ENCODE measurements at regions not wholly inside any gene's neighbourhood (a gene's known extent, or its start where the extent isn't known, plus 50 kb on each side); places are given as distances from the start of the nearest gene placed in this dataset.
A peak's percentile ranks its signal among the peaks of the same experiment; 100 is the strongest.

DNA sequence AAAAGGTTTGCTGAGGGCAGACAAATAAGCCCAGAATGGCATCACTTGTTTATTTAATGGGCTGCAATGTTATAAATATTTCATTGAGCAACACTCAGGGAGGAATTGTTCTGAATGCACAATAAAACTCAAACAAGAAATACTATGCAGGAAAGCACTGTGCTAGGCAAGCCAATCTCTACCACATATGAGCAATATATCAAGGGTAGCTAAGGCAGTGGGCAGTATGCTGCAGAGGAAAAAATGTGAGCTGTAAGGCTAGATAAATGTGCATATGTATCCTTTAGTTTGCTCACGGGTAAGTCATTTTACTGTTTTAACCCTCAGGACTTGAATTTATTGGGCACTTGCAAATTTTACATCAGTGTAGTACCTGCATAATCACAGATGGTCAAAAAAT, 349.6 kb downstream of the CDC14C start:
- no peaks in the 10 kb centered on the region for H3K27me3 ChIP-seq (ENCODE audit: control insufficient read depth in 1 of 2, insufficient read depth in 2 of 2, low read length in 2 of 2)
- WGBS, 2 donors, result 75 to 83% methylated on average over 1 of the region's 1 CpG
- no peak overlapping the region for H3K27ac ChIP-seq (ENCODE audit: low read depth in 2 of 2, low read length in 1 of 2)
- no peaks in the 10 kb centered on the region for H3K4me1 ChIP-seq (ENCODE audit: control insufficient read depth in 2 of 2, insufficient read depth in 2 of 2, low read length in 1 of 2)
- H3K4me3 ChIP-seq (ENCODE audit: low read depth in 1 of 2, low read length in 2 of 2), result no peak overlapping the region
- no peaks in the 10 kb centered on the region for H3K9me3 ChIP-seq (ENCODE audit: control insufficient read depth in 2 of 2, insufficient read depth in 1 of 2, low read depth in 1 of 2, low read length in 1 of 2)
- no peaks in the 10 kb centered on the region for H3K36me3 ChIP-seq (ENCODE audit: control insufficient read depth in 2 of 2, insufficient read depth in 2 of 2, low read length in 1 of 2)

DNA sequence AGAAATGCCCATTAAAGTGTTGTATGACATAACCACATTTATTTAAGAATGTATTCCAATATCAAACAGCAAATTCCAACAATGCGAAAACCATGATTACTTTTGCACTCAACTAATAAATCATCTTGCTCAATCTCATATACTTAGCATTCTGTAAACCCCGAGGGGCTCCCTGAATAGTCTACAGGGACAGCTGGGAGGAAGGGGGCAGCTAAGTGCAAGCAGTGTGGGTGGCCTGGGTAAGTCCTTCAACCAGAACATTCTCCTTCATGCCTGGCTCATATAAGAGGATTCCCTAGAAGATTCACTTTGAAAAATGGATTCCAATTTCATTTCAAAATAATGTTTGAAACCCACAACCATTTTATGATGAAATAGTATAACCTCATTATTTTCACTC, 355.5 kb downstream of the CDC14C start:
- H3K9me3 ChIP-seq (ENCODE audit: control insufficient read depth in 2 of 2, insufficient read depth in 1 of 2, low read depth in 1 of 2, low read length in 1 of 2), result no peaks in the 10 kb centered on the region
- H3K27me3 ChIP-seq (ENCODE audit: control insufficient read depth in 1 of 2, insufficient read depth in 2 of 2, low read length in 2 of 2), result no peaks in the 10 kb centered on the region
- H3K4me3 ChIP-seq (ENCODE audit: low read depth in 1 of 2, low read length in 2 of 2), result no peak overlapping the region
- no peak overlapping the region for H3K27ac ChIP-seq (ENCODE audit: low read depth in 2 of 2, low read length in 1 of 2)
- H3K36me3 ChIP-seq (ENCODE audit: control insufficient read depth in 2 of 2, insufficient read depth in 2 of 2, low read length in 1 of 2), result no peaks in the 10 kb centered on the region
- WGBS, 2 donors, result 52 to 62% methylated on average over 2 of the region's 2 CpGs
- no peaks in the 10 kb centered on the region for H3K4me1 ChIP-seq (ENCODE audit: control insufficient read depth in 2 of 2, insufficient read depth in 2 of 2, low read length in 1 of 2)

DNA sequence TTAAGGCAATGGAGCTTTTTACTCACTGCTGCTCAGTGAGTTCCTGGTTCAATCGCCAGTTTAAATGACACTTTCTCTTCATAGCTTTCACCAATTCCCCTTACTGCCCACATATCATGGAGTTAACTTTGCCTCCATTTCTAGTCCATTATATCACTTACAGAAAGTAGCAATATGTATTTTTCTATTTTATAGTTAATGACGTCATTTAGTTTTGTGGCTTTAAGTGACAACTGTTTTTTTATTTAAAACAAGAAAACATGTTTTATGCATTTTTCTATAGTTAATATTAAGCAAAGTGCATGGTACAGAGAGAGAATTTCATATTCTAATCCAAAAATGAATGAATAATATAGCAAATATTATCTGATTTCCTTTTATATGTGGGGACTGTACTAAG, 363.3 kb downstream of the CDC14C start:
- WGBS, 2 donors, result 89 to 91% methylated on average over 2 of the region's 2 CpGs
- H3K4me3 ChIP-seq (ENCODE audit: low read depth in 1 of 2, low read length in 2 of 2), result no peak overlapping the region
- H3K36me3 ChIP-seq (ENCODE audit: control insufficient read depth in 2 of 2, insufficient read depth in 2 of 2, low read length in 1 of 2), result no peaks in the 10 kb centered on the region
- no peaks in the 10 kb centered on the region for H3K9me3 ChIP-seq (ENCODE audit: control insufficient read depth in 2 of 2, insufficient read depth in 1 of 2, low read depth in 1 of 2, low read length in 1 of 2)
- no peaks in the 10 kb centered on the region for H3K4me1 ChIP-seq (ENCODE audit: control insufficient read depth in 2 of 2, insufficient read depth in 2 of 2, low read length in 1 of 2)
- H3K27me3 ChIP-seq (ENCODE audit: control insufficient read depth in 1 of 2, insufficient read depth in 2 of 2, low read length in 2 of 2), result no peaks in the 10 kb centered on the region
- no peak overlapping the region for H3K27ac ChIP-seq (ENCODE audit: low read depth in 2 of 2, low read length in 1 of 2)

DNA sequence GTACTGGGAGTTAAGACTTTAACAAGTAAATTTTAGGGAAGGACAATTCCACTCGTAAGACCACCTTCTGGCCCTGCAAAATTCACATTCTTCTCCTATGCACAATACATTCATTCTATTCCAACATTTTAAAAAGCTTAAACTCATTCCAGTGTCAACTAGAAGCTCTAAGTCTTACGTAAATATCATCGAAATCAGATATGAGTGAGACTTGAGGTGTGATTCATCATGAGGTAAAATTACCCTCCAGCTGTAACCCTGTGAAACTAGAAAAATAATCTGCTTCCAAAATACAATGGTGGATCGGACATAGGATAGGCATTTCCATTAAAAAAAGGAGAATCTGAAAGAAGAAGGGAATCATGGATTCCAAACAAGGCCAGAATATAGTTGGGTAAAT, 370.3 kb downstream of the CDC14C start:
- Histone ChIP-seq H3K4me3 (ENCODE audit: low read depth in 1 of 2, low read length in 2 of 2) (no peak overlapping the region), H3K27me3 (ENCODE audit: control insufficient read depth in 1 of 2, insufficient read depth in 2 of 2, low read length in 2 of 2) (no peaks in the 10 kb centered on the region), H3K36me3 (ENCODE audit: control insufficient read depth in 2 of 2, insufficient read depth in 2 of 2, low read length in 1 of 2) (no peaks in the 10 kb centered on the region), H3K9me3 (ENCODE audit: control insufficient read depth in 2 of 2, insufficient read depth in 1 of 2, low read depth in 1 of 2, low read length in 1 of 2) (no peaks in the 10 kb centered on the region), H3K27ac (ENCODE audit: low read depth in 2 of 2, low read length in 1 of 2) (peak overlapping the region; percentile 40 to 71), H3K4me1 (ENCODE audit: control insufficient read depth in 2 of 2, insufficient read depth in 2 of 2, low read length in 1 of 2) (no peaks in the 10 kb centered on the region)
- 50 to 70% methylated on average over 4 of the region's 4 CpGs for WGBS, 2 donors

DNA sequence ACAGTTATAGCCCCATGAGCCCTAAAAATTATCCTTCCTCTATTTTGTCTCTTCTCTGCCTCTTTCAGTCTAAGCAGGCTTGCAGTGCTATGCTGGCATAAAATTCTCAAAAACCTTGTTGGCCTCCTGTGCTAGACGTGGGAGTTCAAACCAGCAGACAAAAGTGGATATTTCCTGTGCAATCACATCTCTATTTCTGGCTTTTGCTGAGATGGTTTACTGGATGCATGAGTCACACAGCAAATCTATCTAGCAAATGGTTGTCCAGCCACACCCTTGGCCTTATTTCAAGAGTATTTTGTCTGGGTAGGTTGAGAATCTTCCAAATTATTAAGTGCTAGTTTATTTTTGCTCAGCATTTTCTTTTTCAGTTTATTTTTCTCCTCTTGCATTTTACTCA, 370.8 kb downstream of the CDC14C start:
- no peaks in the 10 kb centered on the region for H3K9me3 ChIP-seq (ENCODE audit: control insufficient read depth in 2 of 2, insufficient read depth in 1 of 2, low read depth in 1 of 2, low read length in 1 of 2)
- no peaks in the 10 kb centered on the region for H3K4me1 ChIP-seq (ENCODE audit: control insufficient read depth in 2 of 2, insufficient read depth in 2 of 2, low read length in 1 of 2)
- no peaks in the 10 kb centered on the region for H3K27me3 ChIP-seq (ENCODE audit: control insufficient read depth in 1 of 2, insufficient read depth in 2 of 2, low read length in 2 of 2)
- no peak overlapping the region for H3K4me3 ChIP-seq (ENCODE audit: low read depth in 1 of 2, low read length in 2 of 2)
- peak overlapping the region; percentile 40 to 71 for H3K27ac ChIP-seq (ENCODE audit: low read depth in 2 of 2, low read length in 1 of 2)
- WGBS, 2 donors, result 8 to 31% methylated on average over 1 of the region's 1 CpG
- H3K36me3 ChIP-seq (ENCODE audit: control insufficient read depth in 2 of 2, insufficient read depth in 2 of 2, low read length in 1 of 2), result no peaks in the 10 kb centered on the region

DNA sequence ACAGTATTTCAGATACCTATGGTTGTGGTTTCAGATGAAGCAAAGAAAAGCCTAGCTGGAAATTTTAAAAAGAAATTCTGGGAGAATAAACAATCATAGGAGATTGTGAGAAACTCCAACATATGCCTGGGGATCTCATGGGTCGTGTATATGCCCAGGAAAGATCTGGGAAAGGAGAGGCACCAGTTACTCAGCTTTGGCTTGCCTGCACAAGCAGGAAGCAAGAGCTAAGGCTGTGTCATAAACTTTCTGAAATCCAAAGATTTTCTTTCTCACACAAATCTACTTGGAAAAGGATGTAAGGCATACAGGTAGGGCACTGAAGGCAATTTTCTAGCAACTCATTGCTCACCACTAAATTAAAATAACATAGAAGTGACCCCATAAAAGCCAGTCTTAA, 373.6 kb downstream of the CDC14C start:
- no peaks in the 10 kb centered on the region for H3K36me3 ChIP-seq (ENCODE audit: control insufficient read depth in 2 of 2, insufficient read depth in 2 of 2, low read length in 1 of 2)
- H3K4me3 ChIP-seq (ENCODE audit: low read depth in 1 of 2, low read length in 2 of 2), result no peak overlapping the region
- WGBS, 2 donors, result 26 to 57% methylated on average over 1 of the region's 1 CpG
- H3K27ac ChIP-seq (ENCODE audit: low read depth in 2 of 2, low read length in 1 of 2), result no peak overlapping the region
- H3K4me1 ChIP-seq (ENCODE audit: control insufficient read depth in 2 of 2, insufficient read depth in 2 of 2, low read length in 1 of 2), result no peaks in the 10 kb centered on the region
- H3K27me3 ChIP-seq (ENCODE audit: control insufficient read depth in 1 of 2, insufficient read depth in 2 of 2, low read length in 2 of 2), result no peaks in the 10 kb centered on the region
- no peaks in the 10 kb centered on the region for H3K9me3 ChIP-seq (ENCODE audit: control insufficient read depth in 2 of 2, insufficient read depth in 1 of 2, low read depth in 1 of 2, low read length in 1 of 2)

DNA sequence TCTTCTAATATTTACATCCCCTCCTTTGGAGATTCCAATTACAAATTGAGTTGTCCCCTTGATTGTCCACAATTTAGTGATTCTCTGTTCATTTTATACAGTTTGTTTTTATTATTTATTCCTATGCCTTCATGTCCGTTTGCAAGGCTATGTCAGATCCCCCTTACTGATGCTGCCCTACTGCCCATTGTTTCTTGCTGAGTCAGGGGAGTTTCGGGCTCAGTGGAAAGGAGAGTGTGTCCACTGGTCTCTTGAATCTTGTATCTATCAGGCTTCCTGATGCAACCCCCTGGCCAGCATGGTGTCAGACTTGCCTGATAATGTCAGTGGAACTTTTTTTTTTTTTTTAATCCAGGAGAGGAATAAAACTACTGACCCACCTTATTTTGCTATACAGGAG, 384.4 kb downstream of the CDC14C start:
- Histone ChIP-seq H3K27ac (ENCODE audit: low read depth in 2 of 2, low read length in 1 of 2) (no peak overlapping the region), H3K27me3 (ENCODE audit: control insufficient read depth in 1 of 2, insufficient read depth in 2 of 2, low read length in 2 of 2) (no peaks in the 10 kb centered on the region), H3K36me3 (ENCODE audit: control insufficient read depth in 2 of 2, insufficient read depth in 2 of 2, low read length in 1 of 2) (no peaks in the 10 kb centered on the region), H3K4me1 (ENCODE audit: control insufficient read depth in 2 of 2, insufficient read depth in 2 of 2, low read length in 1 of 2) (no peaks in the 10 kb centered on the region), H3K9me3 (ENCODE audit: control insufficient read depth in 2 of 2, insufficient read depth in 1 of 2, low read depth in 1 of 2, low read length in 1 of 2) (no peaks in the 10 kb centered on the region), H3K4me3 (ENCODE audit: low read depth in 1 of 2, low read length in 2 of 2) (no peak overlapping the region)
- WGBS, 2 donors, result 67 to 74% methylated on average over 2 of the region's 2 CpGs

DNA sequence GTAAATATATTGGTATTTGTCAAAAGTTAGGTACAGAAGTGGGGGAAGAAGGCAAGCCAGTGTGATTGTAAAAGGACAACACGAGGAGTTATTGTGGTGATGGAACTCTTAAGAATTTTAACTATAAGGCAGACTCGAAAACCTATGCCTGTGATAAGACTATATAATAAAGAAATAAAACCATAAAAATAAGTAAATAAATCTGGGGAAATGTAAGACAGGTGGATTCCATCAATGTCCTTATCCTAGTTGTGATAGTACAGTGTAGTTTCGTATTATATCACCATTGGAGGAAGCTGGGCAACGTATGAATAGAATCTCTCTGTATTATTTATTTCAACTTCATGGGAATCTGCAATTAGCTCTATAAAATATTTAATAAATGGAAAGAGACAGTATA, 395.7 kb downstream of the CDC14C start:
- no peak overlapping the region for H3K27ac ChIP-seq (ENCODE audit: low read depth in 2 of 2, low read length in 1 of 2)
- 76 to 82% methylated on average over 4 of the region's 4 CpGs for WGBS, 2 donors
- no peak overlapping the region for H3K4me3 ChIP-seq (ENCODE audit: low read depth in 1 of 2, low read length in 2 of 2)
- H3K27me3 ChIP-seq (ENCODE audit: control insufficient read depth in 1 of 2, insufficient read depth in 2 of 2, low read length in 2 of 2), result no peaks in the 10 kb centered on the region
- H3K4me1 ChIP-seq (ENCODE audit: control insufficient read depth in 2 of 2, insufficient read depth in 2 of 2, low read length in 1 of 2), result no peaks in the 10 kb centered on the region
- no peaks in the 10 kb centered on the region for H3K36me3 ChIP-seq (ENCODE audit: control insufficient read depth in 2 of 2, insufficient read depth in 2 of 2, low read length in 1 of 2)
- no peaks in the 10 kb centered on the region for H3K9me3 ChIP-seq (ENCODE audit: control insufficient read depth in 2 of 2, insufficient read depth in 1 of 2, low read depth in 1 of 2, low read length in 1 of 2)

DNA sequence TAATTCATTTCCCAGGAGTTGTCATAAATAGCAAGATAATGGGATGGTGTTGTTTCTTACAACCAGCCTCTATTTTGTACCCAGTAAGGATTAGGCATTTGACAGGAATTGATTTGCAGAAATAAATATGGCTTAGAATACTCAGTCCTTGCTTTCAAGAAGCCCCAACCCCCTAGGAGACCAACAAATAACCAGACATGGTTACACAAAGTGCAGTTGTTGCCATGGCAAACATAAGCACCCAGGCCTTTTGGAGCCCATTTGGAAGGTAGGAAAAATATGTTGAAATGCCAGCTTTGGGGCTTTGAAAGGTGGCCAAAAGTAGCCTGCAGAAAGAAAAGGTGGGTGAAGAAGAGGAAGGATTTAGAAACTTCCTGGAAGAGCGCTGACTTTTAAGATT, 397.5 kb downstream of the CDC14C start:
- no peak overlapping the region for H3K4me3 ChIP-seq (ENCODE audit: low read depth in 1 of 2, low read length in 2 of 2)
- no peaks in the 10 kb centered on the region for H3K36me3 ChIP-seq (ENCODE audit: control insufficient read depth in 2 of 2, insufficient read depth in 2 of 2, low read length in 1 of 2)
- 72 to 77% methylated on average over 1 of the region's 1 CpG for WGBS, 2 donors
- no peaks in the 10 kb centered on the region for H3K27me3 ChIP-seq (ENCODE audit: control insufficient read depth in 1 of 2, insufficient read depth in 2 of 2, low read length in 2 of 2)
- H3K9me3 ChIP-seq (ENCODE audit: control insufficient read depth in 2 of 2, insufficient read depth in 1 of 2, low read depth in 1 of 2, low read length in 1 of 2), result no peaks in the 10 kb centered on the region
- no peak overlapping the region for H3K27ac ChIP-seq (ENCODE audit: low read depth in 2 of 2, low read length in 1 of 2)
- H3K4me1 ChIP-seq (ENCODE audit: control insufficient read depth in 2 of 2, insufficient read depth in 2 of 2, low read length in 1 of 2), result no peaks in the 10 kb centered on the region

DNA sequence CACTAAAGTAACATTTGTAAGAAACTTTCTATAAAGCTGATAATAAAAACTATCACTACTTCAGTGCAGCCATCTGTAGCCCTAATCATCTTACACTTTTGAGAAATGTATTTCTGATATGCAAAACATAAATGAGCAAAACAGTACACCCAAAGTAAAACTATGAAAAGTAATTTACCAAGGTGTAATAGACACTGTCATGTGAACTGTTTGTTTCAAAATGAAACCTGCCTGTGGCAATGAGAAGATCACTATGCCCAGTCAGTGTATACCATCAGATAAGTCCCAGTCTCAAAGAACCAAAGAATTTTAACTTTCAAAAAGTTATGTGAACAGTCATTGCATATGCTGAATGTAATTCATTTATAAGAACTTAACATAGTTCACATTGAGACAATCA, 398.1 kb downstream of the CDC14C start:
- H3K4me1 ChIP-seq (ENCODE audit: control insufficient read depth in 2 of 2, insufficient read depth in 2 of 2, low read length in 1 of 2), result no peaks in the 10 kb centered on the region
- H3K27ac ChIP-seq (ENCODE audit: low read depth in 2 of 2, low read length in 1 of 2), result no peak overlapping the region
- no peaks in the 10 kb centered on the region for H3K9me3 ChIP-seq (ENCODE audit: control insufficient read depth in 2 of 2, insufficient read depth in 1 of 2, low read depth in 1 of 2, low read length in 1 of 2)
- H3K36me3 ChIP-seq (ENCODE audit: control insufficient read depth in 2 of 2, insufficient read depth in 2 of 2, low read length in 1 of 2), result no peaks in the 10 kb centered on the region
- H3K4me3 ChIP-seq (ENCODE audit: low read depth in 1 of 2, low read length in 2 of 2), result no peak overlapping the region
- no peaks in the 10 kb centered on the region for H3K27me3 ChIP-seq (ENCODE audit: control insufficient read depth in 1 of 2, insufficient read depth in 2 of 2, low read length in 2 of 2)

Data from esophagus (tissue), 2 donors.